NCI-H774 (cell line): ENCODE measurements at regions not wholly inside any gene's neighbourhood (a gene's known extent, or its start where the extent isn't known, plus 50 kb on each side); places are given as distances from the start of the nearest gene placed in this dataset.
A peak's percentile ranks its signal among the peaks of the same experiment; 100 is the strongest.

Experiments used
- DNase-seq: peaks from one replicate; lab custom pipeline; 2025; lab: John Stamatoyannopoulos, UW

DNA sequence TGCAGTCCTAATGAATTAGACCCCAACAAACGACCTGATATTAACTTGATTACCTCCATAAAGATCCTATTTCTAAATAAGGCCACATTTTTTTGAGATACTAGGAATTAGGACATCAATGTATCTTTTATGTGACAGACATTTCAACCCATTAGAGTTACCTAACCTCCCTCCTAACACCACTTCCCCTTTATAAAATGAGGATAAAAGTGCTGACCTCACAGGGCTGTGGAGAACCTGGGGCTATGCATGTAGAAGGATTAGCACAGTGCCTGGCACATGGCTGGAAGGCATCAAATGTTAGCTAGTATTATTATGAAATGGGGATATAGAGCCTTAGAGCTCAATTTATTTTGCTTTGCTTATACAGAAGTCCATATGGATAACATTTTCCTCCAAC lies 53.5 kb upstream of the LRRN1 start:
- no peak for DNase-seq

GRCh38 chr3:3744826-3745225 lies 54.4 kb upstream of the LRRN1 start:
- no peak for DNase-seq

DNA sequence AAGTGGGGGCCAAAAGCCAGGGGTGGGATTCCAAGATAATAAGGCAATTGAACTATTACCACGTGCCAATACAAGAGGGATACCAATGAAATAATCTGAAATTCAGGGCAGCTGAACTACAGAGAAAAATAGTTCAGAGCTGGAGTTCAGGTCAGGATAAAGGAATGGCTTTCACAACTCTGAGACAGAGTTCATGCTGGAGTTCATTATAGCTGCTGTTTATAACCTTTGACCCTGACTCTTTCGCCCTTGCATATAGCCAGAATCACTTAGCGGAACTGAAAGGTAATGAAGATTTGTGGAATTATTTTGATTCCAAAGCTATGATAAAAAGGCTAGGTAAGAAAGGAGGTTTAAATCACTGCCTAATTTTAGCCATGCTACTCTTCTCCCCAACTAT lies 55.5 kb upstream of the LRRN1 start:
- no peak for DNase-seq

- DNase-seq: no peak
Measured at GRCh38 chr3:3740061-3740460, 59.2 kb upstream of the LRRN1 start.

- no peak for DNase-seq
Measured at GRCh38 chr3:3739330-3740060, 59.7 kb upstream of the LRRN1 start.

DNA sequence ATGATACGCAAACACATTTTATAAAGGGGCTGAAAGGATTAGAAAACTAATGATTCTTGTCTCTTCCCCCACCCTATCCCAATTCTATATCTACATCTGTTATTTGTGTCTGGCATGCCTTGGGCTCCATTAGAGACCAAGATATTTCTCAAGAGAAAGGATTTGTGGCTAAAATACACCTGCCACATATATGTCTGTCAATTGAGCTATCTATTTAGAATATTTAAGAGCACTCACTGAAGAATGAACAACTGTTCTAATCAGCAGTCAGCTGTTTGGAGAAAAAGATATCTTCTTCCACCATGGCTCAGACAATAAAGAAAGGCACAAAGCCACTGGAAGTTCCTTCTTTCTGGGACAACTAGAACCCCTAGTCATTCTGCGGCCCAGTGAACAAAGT lies 61.7 kb upstream of the LRRN1 start:
- no peak for DNase-seq

- DNase-seq: no peak
Measured at GRCh38 chr3:3735919-3736318, 63.3 kb upstream of the LRRN1 start.

DNA sequence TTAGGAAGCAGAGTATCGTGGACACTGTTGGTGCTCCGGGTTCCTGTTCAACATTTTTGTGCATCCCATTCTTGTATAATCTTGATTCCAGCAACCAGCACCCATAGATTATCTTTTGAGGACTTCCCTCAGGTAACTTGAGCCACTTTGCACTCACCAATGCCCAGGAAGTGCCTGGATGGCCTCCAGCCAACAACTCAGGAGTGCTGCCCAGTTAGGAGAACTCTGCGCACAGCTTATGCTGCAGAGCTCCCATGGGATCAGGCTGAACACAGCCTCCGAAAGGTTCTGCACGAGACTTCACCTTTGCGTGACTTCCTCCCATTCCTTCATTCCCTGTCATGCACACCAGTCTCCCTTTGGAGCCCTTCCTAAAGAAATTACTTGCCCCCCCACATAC lies 64.3 kb upstream of the LRRN1 start:
- no peak for DNase-seq

DNA sequence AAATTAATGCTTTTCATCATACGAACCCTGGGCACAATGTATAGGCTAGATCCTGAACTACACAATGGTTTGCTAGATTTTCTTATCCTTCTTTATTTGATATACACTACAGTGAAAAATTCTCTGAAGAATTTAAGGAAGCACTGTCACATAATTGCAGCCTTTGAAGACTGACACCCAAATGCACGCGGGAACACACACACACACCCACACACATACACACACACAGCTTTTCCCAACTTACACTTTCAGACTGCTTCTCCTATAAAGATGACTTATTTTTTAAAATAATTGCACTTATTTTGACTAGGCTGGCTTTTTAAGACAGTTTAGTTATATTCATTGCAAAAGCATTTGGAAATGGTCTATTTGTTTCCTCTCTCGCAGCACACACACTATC lies 70.0 kb upstream of the LRRN1 start:
- no peak for DNase-seq

DNA sequence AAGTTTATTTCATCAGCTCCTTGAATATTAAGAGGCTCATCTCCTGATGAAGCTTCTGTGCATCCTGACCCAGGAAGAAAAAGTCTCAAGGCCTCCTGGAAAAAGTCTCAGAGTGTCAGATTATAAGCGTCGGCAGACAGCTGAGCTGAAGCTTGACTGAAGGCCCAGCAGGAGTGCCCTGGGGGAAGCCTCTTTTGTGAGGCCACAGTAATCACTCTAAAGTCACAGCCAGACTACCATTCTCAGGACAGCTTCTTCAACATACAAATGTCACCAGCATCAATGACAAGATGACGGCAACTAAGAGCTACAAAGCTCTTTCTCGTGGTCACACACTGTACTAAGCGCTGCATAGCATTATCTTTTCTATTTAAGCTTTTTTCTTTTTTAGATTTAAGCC lies 72.7 kb upstream of the LRRN1 start:
- DNase-seq: no peak

DNA sequence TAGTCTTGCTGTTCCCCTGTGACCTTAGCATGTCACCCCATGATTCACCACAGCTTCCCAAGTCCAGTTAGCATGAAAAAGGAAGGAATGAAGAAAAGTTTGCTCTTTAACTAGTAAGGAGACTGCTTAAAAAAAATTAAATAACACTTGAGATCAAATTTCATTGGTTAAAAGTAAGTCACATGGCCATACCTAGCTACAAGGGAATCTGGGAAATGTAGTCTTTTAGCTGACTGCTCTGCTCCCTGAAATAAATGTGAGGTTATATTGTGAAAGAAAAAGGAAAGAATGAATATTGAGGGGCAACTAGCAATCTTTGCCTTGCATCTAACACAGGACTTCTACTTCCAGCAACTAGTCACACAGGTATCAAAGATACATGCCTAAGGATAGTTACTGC lies 84.7 kb upstream of the LRRN1 start:
- no peak for DNase-seq

- DNase-seq: no peak
Measured at GRCh38 chr3:3712971-3713370, 86.3 kb upstream of the LRRN1 start.

- DNase-seq: no peak
Measured at GRCh38 chr3:3708769-3709115, 90.5 kb upstream of the LRRN1 start.

DNA sequence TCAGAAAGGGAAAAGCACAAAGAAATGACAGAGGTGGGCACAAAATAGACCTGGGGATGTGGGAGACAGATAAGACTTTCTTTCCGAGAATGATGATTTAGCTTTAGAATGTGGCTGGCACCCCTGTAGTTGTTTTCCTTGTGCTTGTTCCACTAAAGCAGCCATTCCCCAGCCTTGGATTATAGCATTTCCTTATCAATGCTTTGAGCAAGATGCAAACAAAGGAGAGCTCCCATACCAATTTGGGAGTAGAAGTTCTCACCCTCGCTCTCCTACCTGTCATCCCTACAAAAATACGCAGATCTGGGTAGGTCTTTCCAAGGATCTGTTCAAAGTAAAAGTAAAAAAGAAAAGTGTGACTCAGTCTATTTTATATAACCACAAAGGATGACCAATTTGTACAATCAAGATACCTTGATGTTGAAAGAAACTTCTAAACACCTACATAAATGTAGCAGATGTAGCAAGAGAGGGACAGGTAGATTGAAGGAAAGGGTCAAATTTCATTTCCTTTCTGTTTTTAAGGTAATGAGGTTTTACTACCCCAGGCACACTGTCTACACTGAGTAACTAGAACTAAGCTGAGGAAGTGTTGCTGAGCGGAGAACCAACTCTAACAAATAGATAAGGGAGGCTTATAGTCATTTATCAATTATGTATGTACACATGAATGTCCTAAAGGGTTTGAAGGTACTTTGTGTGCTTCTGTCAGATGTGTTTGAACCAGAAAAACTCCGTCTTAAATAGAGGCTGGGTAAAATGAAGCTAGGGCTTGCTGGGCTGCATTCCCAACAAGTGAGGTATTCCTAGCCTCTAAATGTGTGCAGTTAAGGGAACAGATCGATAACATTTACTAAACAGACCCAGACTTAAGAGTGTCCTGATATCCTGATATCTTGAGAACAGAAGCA lies 91.1 kb upstream of the LRRN1 start:
- DNase-seq: no peak

- DNase-seq: no peak
Measured at GRCh38 chr3:3705090-3705775, 94.0 kb upstream of the LRRN1 start.

- no peak for DNase-seq
Measured at GRCh38 chr3:3701949-3702348, 97.3 kb upstream of the LRRN1 start.

GRCh38 chr3:3699816-3700633 lies 99.2 kb upstream of the LRRN1 start:
- peak; percentile 66 for DNase-seq

GRCh38 chr3:3699407-3699806 lies 99.8 kb upstream of the LRRN1 start:
- DNase-seq: no peak

DNA sequence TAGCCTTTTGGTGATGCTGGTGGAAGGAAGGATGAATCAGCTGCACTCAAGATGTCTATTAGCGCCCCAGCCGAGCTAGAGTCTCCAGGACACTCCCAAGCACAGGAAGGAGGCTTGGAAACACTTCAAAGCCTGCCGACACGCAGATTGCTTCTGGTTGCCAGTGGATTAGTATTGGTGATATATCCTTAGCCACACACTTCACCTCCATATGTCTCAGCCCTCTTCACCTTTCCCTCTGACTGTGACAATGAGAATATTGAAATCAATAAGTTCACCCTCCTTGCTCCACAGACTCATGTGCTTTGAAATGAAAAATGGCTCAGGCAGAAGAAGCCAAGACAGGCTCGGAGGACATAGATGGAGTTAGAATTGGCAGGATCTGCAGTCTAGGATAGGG lies 102.9 kb upstream of the LRRN1 start:
- no peak for DNase-seq

- no peak for DNase-seq
Measured at GRCh38 chr3:3693593-3693992, 105.6 kb upstream of the LRRN1 start.

- no peak for DNase-seq
Measured at GRCh38 chr3:3689601-3690375, 109.4 kb upstream of the LRRN1 start.
